Esophagus muscularis mucosa (tissue), 4 donors: ENCODE measurements at regions not wholly inside any gene's neighbourhood (a gene's known extent, or its start where the extent isn't known, plus 50 kb on each side); places are given as distances from the start of the nearest gene placed in this dataset.

Experiments used
- DNase-seq: peaks from one replicate; pipeline ENCODE4 v3.0.0-alpha.2; 2017; ENCODE audit errors: extremely low spot score
- H3K27ac ChIP-seq, 4 donors: fragments of 200-600 bp; sonication (generic); replicated peaks in 1 of 4; 1 replicate in 3 of 4; 2 replicates in 1 of 4; pipeline ENCODE4 v1.5.1; 2016 to 2019; ENCODE audit warnings: mild to moderate bottlenecking in 1 of 4
- H3K27me3 ChIP-seq, 4 donors: fragments of 200-600 bp; sonication (generic); one replicate each; pipeline versions ENCODE4 v1.5.1 to v1.6.0; 2016 to 2019
- H3K36me3 ChIP-seq, 4 donors: fragments of 200-600 bp; sonication (generic); one replicate each; pipeline ENCODE4 v1.5.1; 2016 to 2019
- H3K4me1 ChIP-seq, 4 donors: fragments of 200-600 bp; sonication (generic); one replicate each; pipeline ENCODE4 v1.5.1; 2016 to 2019
- H3K4me3 ChIP-seq, 4 donors: fragments of 200-600 bp; sonication (generic); 1 replicate in 2 of 4; 2 replicates in 2 of 4; pipeline ENCODE4 v1.5.1; 2016 to 2019; ENCODE audit warnings: mild to moderate bottlenecking in 4 of 4, moderate library complexity in 1 of 4
- H3K9me3 ChIP-seq, 4 donors: fragments of 200-600 bp; sonication (generic); 1 replicate in 3 of 4; 2 replicates in 1 of 4; pipeline ENCODE4 v1.5.1; 2016 to 2019
- EP300 ChIP-seq: sonication (generic); formaldehyde crosslinking; IDR thresholded peaks from one replicate; pipeline ENCODE4 v1.6.1; 2017; ENCODE audit warnings: antibody characterized with exemption
- POLR2A ChIP-seq: fragments of 450-650 bp; IDR thresholded peaks from one replicate; pipeline ENCODE4 v1.6.1; 2017; ENCODE audit warnings: antibody characterized with exemption, moderate library complexity, mild to moderate bottlenecking, low read depth
- POLR2AphosphoS5 ChIP-seq, 2 donors: sonication (generic); formaldehyde crosslinking; IDR thresholded peaks; one replicate each; pipeline ENCODE4 v1.6.1; 2017; ENCODE audit warnings: antibody characterized with exemption in 2 of 2
- WGBS: methylation state at CpG from one replicate; pipeline ENCODE4 v1.1.5; 2018; 5-methylcytosine and 5-hydroxymethylcytosine counted together
- intact Hi-C: fragments of 100-400 bp; cut with DNase I; formaldehyde crosslinking; loops from one replicate; pipeline ENCODE4 v1.15.1; 2023
- TF ChIP-seq, protein P1 (sequence below), 3 experiments: fragments of 200-600 bp in 2 of 3; fragments of 450-650 bp in 1 of 3; sonication (generic) in 2 of 3; IDR thresholded peaks; one replicate each; pipeline ENCODE4 v1.5.1; 2017 to 2019; ENCODE audit warnings: antibody characterized with exemption in 3 of 3, mild to moderate bottlenecking in 2 of 3, moderate library complexity in 1 of 3

DNA sequence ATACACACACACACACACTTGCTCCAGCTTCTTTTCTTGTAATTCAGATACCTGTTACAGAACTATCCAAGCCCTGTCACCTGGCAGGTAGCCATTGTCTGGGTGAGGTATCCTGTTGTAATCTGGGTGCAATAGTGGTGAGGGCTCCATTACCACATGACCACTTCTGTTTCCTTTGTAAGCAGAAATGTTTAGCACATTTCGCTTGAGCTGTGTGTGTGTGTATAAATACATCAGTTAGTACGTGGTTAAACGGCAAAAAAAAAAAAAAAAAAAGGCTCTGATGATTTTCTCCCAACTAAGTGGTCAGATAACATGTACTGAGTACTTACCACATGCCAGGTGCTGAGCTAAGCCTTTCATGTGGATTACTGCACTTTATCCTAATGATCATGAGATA lies 129.3 kb upstream of the SSTR1 start:
- no peak for DNase-seq
- Histone ChIP-seq H3K4me3 (no peak overlapping the region), H3K36me3 (no peaks in the 10 kb centered on the region), H3K9me3 (peaks cover 0 to 5% (median 0%) of the 10 kb centered on the region in 4 donors), H3K4me1 (no peaks in the 10 kb centered on the region), H3K27me3 (no peaks in the 10 kb centered on the region), H3K27ac (no peak overlapping the region)
- WGBS: 51% methylated on average over 3 of the region's 3 CpGs
- intact Hi-C loops: no loop called here
- no peak for TF ChIP-seq POLR2AphosphoS5 (IDR thresholded peaks at IDR 0.05)
- no peak for TF ChIP-seq EP300
- no peak for TF ChIP-seq POLR2A
- TF ChIP-seq, protein P1, sequence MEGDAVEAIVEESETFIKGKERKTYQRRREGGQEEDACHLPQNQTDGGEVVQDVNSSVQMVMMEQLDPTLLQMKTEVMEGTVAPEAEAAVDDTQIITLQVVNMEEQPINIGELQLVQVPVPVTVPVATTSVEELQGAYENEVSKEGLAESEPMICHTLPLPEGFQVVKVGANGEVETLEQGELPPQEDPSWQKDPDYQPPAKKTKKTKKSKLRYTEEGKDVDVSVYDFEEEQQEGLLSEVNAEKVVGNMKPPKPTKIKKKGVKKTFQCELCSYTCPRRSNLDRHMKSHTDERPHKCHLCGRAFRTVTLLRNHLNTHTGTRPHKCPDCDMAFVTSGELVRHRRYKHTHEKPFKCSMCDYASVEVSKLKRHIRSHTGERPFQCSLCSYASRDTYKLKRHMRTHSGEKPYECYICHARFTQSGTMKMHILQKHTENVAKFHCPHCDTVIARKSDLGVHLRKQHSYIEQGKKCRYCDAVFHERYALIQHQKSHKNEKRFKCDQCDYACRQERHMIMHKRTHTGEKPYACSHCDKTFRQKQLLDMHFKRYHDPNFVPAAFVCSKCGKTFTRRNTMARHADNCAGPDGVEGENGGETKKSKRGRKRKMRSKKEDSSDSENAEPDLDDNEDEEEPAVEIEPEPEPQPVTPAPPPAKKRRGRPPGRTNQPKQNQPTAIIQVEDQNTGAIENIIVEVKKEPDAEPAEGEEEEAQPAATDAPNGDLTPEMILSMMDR (IDR thresholded peaks at IDR 0.05): no peak

DNA sequence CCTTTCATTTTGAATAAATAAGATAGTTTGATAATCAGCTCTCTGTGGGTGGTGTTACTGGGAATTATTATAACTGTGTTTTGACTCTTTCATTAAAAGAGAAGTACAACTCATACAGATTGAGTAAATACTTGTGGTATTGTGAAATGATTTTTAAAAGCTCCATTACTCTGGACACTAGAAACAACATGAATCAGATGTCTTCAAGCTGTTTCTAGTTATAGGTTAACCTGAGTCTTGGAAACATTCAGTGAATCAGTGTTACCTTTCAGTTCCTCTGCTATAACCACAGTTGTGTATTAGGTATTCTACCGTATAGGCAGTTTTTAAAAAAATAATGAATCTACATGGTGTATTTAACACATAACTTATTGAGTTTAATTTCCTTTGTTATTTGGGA lies 128.4 kb upstream of the SSTR1 start:
- H3K4me1 ChIP-seq: no peaks in the 10 kb centered on the region
- H3K36me3 ChIP-seq: no peaks in the 10 kb centered on the region
- peaks cover 0 to 5% (median 0%) of the 10 kb centered on the region in 4 donors for H3K9me3 ChIP-seq
- no peak for DNase-seq
- intact Hi-C loops: no loop called here
- H3K27me3 ChIP-seq: no peaks in the 10 kb centered on the region
- no peak overlapping the region for H3K4me3 ChIP-seq
- TF ChIP-seq EP300: no peak
- TF ChIP-seq POLR2AphosphoS5 (IDR thresholded peaks at IDR 0.05): no peak
- no peak for TF ChIP-seq POLR2A
- TF ChIP-seq, protein P1 (IDR thresholded peaks at IDR 0.05): no peak
- no peak overlapping the region for H3K27ac ChIP-seq
- 65% methylated on average over 1 of the region's 1 CpG for WGBS

DNA sequence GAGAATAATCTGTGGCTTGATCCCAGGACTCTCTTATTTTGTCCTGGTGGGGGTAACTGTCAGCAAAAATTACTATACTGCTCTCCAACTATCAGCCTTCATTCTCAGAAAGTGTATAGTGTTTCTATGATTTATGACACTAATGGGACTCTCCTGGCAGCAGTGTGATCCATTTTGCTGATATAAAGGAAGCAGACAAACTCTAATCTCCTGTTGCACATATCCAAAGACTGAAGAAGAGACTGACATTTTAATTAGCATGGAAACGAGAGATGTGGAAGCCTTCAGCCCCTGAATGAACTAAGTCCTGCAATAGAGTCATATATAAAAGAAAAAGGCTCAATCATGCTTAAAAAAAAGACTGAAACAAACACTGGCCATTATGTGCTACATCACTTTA lies 127.8 kb upstream of the SSTR1 start:
- H3K4me1 ChIP-seq: no peaks in the 10 kb centered on the region
- peaks cover 0 to 5% (median 0%) of the 10 kb centered on the region in 4 donors for H3K9me3 ChIP-seq
- no peak for DNase-seq
- TF ChIP-seq POLR2AphosphoS5 (IDR thresholded peaks at IDR 0.05) (no peak), POLR2A (no peak), EP300 (no peak)
- TF ChIP-seq, protein P1 (IDR thresholded peaks at IDR 0.05): no peak
- 13% methylated on average over 1 of the region's 1 CpG for WGBS
- no peak overlapping the region for H3K27ac ChIP-seq
- no peaks in the 10 kb centered on the region for H3K36me3 ChIP-seq
- no peak overlapping the region for H3K4me3 ChIP-seq
- intact Hi-C loops: no loop called here
- no peaks in the 10 kb centered on the region for H3K27me3 ChIP-seq

DNA sequence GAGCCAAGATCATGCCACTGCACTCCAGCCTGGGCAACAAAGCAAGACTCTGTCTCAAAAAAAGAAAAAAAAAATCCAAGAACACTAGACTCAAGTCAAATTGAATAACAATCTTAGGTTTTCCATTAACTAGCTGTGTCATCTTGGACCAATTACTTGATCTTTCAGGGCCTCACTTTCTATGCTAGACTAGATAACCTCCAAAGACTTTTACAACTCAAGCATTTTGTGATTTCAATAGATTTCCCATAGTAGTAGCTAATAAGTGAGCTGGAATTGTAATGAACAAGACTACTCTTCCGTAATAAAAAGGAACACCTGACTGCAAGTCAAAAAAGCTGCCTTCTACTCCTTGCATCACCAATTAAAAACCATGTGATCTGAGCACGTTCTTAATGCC lies 127.0 kb upstream of the SSTR1 start:
- no peak for TF ChIP-seq POLR2A
- Histone ChIP-seq H3K4me3 (no peak overlapping the region), H3K4me1 (no peaks in the 10 kb centered on the region), H3K27me3 (no peaks in the 10 kb centered on the region), H3K36me3 (no peaks in the 10 kb centered on the region), H3K9me3 (no peaks in the 10 kb centered on the region), H3K27ac (no peak overlapping the region)
- WGBS: 91% methylated on average over 2 of the region's 2 CpGs
- no peak for DNase-seq
- intact Hi-C loops: no loop called here

DNA sequence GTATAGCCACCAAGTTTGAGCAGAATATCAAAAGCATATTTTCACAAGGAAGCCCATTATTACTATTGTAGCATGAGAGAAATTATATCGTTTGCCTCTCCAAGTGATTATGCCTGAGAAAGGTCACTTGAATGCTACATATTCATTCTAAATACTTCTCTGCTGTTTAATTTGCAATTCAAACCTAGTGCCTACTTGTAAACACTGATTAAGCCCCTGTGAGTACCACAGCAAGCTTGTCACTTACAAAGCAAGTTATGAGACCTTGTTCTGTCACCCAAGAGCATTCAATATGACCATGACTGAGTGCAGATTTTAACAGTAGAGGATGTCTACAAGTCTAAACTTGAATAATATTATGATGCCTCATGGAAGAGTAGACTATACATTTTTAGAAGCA lies 124.7 kb upstream of the SSTR1 start:
- 59% methylated on average over 1 of the region's 1 CpG for WGBS
- Histone ChIP-seq H3K36me3 (no peaks in the 10 kb centered on the region), H3K4me1 (no peaks in the 10 kb centered on the region), H3K27me3 (no peaks in the 10 kb centered on the region), H3K9me3 (no peaks in the 10 kb centered on the region), H3K27ac (no peak overlapping the region), H3K4me3 (no peak overlapping the region)
- TF ChIP-seq POLR2A (no peak), EP300 (no peak), POLR2AphosphoS5 (IDR thresholded peaks at IDR 0.05) (no peak)
- TF ChIP-seq, protein P1 (IDR thresholded peaks at IDR 0.05): no peak
- intact Hi-C loops: no loop called here
- no peak for DNase-seq
